HFF-Myc (cell line): ENCODE measurements at regions not wholly inside any gene's neighbourhood (a gene's known extent, or its start where the extent isn't known, plus 50 kb on each side); places are given as distances from the start of the nearest gene placed in this dataset.
"Not testable (repeated sequence)": the region's sequence is repeated elsewhere in the genome, so short reads cannot be mapped to it uniquely, and the experiment has no call there.

ENCODE experiments used
- DNase-seq: peaks from one replicate; pipeline ENCODE4 v3.0.0-alpha.2; 2011; ENCODE audit warnings: low read depth; ENCODE audit errors: extremely low read depth
- H3K4me3 ChIP-seq: replicated peaks from 2 replicates; pipeline ENCODE4 v1.5.1; 2011; ENCODE audit warnings: low read depth, mild to moderate bottlenecking, control low read depth, low read length
- TF ChIP-seq, protein P1 (sequence below): IDR thresholded peaks from 2 replicates; pipeline ENCODE4 v1.5.1; 2012; ENCODE audit warnings: mild to moderate bottlenecking, low read depth, low read length, control low read depth; ENCODE audit errors: missing control alignments

- TF ChIP-seq, protein P1, sequence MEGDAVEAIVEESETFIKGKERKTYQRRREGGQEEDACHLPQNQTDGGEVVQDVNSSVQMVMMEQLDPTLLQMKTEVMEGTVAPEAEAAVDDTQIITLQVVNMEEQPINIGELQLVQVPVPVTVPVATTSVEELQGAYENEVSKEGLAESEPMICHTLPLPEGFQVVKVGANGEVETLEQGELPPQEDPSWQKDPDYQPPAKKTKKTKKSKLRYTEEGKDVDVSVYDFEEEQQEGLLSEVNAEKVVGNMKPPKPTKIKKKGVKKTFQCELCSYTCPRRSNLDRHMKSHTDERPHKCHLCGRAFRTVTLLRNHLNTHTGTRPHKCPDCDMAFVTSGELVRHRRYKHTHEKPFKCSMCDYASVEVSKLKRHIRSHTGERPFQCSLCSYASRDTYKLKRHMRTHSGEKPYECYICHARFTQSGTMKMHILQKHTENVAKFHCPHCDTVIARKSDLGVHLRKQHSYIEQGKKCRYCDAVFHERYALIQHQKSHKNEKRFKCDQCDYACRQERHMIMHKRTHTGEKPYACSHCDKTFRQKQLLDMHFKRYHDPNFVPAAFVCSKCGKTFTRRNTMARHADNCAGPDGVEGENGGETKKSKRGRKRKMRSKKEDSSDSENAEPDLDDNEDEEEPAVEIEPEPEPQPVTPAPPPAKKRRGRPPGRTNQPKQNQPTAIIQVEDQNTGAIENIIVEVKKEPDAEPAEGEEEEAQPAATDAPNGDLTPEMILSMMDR: no peak
- H3K4me3 ChIP-seq: no peak overlapping the region
- DNase-seq: no peak
Observed at GRCh38 chr3:109874896-109875708, 537.8 kb upstream of the DPPA4 start.

GRCh38 chr3:109877616-109878015, 540.3 kb upstream of the DPPA4 start:
- H3K4me3 ChIP-seq, DNase-seq: not testable (repeated sequence)

- TF ChIP-seq, protein P1: no peak
- H3K4me3 ChIP-seq: no peak overlapping the region
- no peak for DNase-seq
Observed at GRCh38 chr3:109882144-109882543, 544.8 kb upstream of the DPPA4 start.

GRCh38 chr3:109887293-109887692, 549.9 kb upstream of the DPPA4 start:
- H3K4me3 ChIP-seq: no peak overlapping the region
- TF ChIP-seq, protein P1: no peak
- DNase-seq: no peak

DNA sequence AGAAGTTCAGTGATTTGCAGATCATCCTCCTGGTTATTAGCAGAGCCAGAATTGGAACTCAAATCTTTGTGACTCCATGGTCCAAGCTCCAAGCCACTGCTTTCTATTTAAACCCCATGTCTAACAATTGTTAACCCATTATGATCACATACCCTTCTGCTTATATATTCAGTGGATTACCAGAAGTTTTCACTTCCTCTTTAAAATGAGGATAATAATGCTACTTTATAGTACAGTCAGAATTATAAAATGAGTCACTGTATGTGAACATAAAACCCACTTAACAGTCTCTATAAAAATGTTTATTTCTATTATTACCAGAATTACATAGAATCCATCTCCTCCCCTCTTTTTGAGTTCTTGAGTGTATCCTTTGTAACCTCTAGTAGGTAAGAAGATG, 550.7 kb upstream of the DPPA4 start:
- no peak for DNase-seq
- TF ChIP-seq, protein P1: no peak
- no peak overlapping the region for H3K4me3 ChIP-seq

- TF ChIP-seq, protein P1: no peak
- no peak for DNase-seq
- H3K4me3 ChIP-seq: no peak overlapping the region
Observed at GRCh38 chr3:109897734-109898133, 560.4 kb upstream of the DPPA4 start.

DNA sequence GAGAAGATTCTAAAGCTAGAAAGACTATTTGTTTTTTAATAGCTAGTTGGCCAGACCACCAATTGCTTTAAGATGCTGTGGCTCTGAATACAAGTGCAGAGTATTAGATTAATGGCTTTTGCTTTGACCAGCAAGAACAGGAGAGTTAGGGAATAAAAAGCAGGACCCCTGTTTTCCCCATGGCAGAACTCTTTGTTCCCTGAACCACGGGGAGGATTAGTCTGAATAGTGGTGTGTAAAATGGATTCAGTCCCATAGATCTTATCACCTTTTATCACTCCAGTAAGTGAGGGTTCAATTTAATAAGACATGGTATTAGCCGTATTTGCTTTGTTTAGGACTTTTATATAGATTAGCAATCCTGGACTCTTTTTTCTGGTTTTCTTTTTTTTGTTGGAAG, 562.6 kb upstream of the DPPA4 start:
- no peak overlapping the region for H3K4me3 ChIP-seq
- DNase-seq: no peak
- TF ChIP-seq, protein P1: no peak
